Nephron progenitor cell (in vitro differentiated cells): ENCODE measurements at regions not wholly inside any gene's neighbourhood (a gene's known extent, or its start where the extent isn't known, plus 50 kb on each side); places are given as distances from the start of the nearest gene placed in this dataset.

Experiments
- DNase-seq: peaks from one replicate; pipeline ENCODE4 v3.0.0; 2021
- H3K27ac Mint-ChIP-seq: 2 replicates; pipeline ENCODE4 v1.8.0; 2021; ENCODE audit warnings: mild to moderate bottlenecking, moderate library complexity, mixed read lengths
- H3K27me3 Mint-ChIP-seq: 2 replicates; pipeline ENCODE4 v1.8.0; 2021; ENCODE audit warnings: mild to moderate bottlenecking, low read depth, mixed read lengths; ENCODE audit not compliant: poor library complexity
- H3K36me3 Mint-ChIP-seq: 2 replicates; pipeline ENCODE4 v1.8.0; 2021; ENCODE audit warnings: low read depth, mixed read lengths
- H3K4me1 Mint-ChIP-seq: 2 replicates; pipeline ENCODE4 v1.8.0; 2021; ENCODE audit warnings: mixed read lengths
- H3K4me3 Mint-ChIP-seq: 2 replicates; pipeline ENCODE4 v1.8.0; 2021; ENCODE audit warnings: mild to moderate bottlenecking, moderate library complexity, mixed read lengths
- H3K9me3 Mint-ChIP-seq: 2 replicates; pipeline ENCODE4 v1.8.0; 2021; ENCODE audit warnings: mild to moderate bottlenecking, moderate library complexity, mixed read lengths
- CTCF ChIP-seq: fragments of 200-600 bp; sonication (generic); IDR thresholded peaks from 2 replicates; pipeline ENCODE4 v1.5.0; 2021; ENCODE audit warnings: antibody characterized with exemption

- Mint-ChIP-seq H3K36me3 (peaks cover 6% of the 10 kb centered on the region), H3K27ac (no peak overlapping the region), H3K4me1 (no peaks in the 10 kb centered on the region), H3K9me3 (peaks cover 60% of the 10 kb centered on the region), H3K27me3 (peaks cover 5% of the 10 kb centered on the region), H3K4me3 (no peak overlapping the region)
- TF ChIP-seq CTCF = no peak
- no peak for DNase-seq
Measured at GRCh38 chr6:9851006-9851405, 563.9 kb downstream of the TFAP2A start.

DNA sequence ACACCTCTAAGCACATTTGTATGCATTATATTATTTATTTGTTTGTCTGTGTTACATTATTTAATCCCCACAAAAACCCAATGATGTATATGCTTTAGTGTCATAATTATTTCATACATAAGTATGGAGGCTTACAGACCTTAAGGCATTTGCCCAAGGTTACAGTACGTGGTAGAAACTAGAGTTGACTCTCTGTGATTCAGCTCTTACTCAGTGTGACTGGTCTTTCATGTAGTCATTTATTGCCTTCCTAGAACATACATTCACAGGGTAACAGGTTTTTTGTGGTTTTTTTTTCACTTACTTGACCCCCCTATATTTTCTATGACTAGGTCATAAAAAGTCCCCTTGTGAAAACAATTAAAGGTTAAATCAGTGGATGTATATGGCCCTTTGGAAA lies 566.8 kb downstream of the TFAP2A start:
- DNase-seq = no peak
- peaks cover 38% of the 10 kb centered on the region for H3K9me3 Mint-ChIP-seq
- peaks cover 6% of the 10 kb centered on the region for H3K27me3 Mint-ChIP-seq
- H3K4me3 Mint-ChIP-seq = no peak overlapping the region
- peaks cover 6% of the 10 kb centered on the region for H3K36me3 Mint-ChIP-seq
- H3K4me1 Mint-ChIP-seq = no peaks in the 10 kb centered on the region
- no peak for TF ChIP-seq CTCF
- no peak overlapping the region for H3K27ac Mint-ChIP-seq

DNA sequence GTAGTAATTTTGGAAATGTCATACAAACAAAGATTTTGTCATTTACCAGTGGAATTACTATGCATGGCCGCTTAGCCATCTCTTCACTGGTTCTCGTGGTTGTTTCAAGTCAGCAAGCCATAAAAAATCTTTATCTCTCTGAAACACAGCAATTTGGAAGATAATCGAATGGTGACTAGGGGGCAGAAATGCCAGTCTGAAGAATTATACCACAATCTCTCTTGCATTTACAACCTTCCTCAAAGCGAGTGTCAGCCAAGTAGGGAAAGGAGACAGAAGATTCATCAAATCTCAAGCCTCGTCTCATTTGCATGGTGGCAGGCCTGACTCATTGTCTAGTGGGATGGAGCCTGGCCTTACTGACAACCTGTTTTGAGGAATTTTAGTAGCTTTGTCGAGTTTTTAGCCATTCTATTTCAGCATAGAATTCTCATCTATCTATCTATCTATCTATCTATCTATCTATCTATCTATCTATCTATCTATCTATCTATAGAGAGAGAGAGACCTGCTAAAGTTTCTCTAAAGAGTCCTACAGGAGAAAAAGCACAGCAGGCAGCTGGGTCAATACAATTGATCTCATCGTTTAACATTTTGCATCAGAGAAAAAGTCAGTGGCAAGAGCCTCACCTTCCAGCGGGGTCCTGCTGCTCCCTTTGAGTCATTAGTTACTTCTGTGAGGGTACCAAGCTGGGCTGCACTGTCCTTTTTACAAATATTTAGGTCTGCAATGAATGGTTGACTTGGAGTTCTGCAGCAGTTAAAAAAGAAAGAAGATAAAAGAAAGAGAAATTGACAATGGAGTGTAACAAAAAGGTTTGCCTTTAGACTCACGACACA lies 572.8 kb downstream of the TFAP2A start:
- TF ChIP-seq CTCF = no peak
- no peak for DNase-seq
- H3K27ac Mint-ChIP-seq = no peak overlapping the region
- peaks cover 3% of the 10 kb centered on the region for H3K36me3 Mint-ChIP-seq
- H3K4me3 Mint-ChIP-seq = no peak overlapping the region
- H3K27me3 Mint-ChIP-seq = peaks cover 7% of the 10 kb centered on the region
- peaks cover 11% of the 10 kb centered on the region for H3K9me3 Mint-ChIP-seq
- H3K4me1 Mint-ChIP-seq = peaks cover 32% of the 10 kb centered on the region

- Mint-ChIP-seq H3K4me1 (peaks cover 6% of the 10 kb centered on the region), H3K36me3 (no peaks in the 10 kb centered on the region), H3K27me3 (no peaks in the 10 kb centered on the region), H3K27ac (no peak overlapping the region), H3K4me3 (no peak overlapping the region), H3K9me3 (no peaks in the 10 kb centered on the region)
- no peak for TF ChIP-seq CTCF
- DNase-seq = no peak
Measured at GRCh38 chr6:9834233-9834632, 580.6 kb downstream of the TFAP2A start.

DNA sequence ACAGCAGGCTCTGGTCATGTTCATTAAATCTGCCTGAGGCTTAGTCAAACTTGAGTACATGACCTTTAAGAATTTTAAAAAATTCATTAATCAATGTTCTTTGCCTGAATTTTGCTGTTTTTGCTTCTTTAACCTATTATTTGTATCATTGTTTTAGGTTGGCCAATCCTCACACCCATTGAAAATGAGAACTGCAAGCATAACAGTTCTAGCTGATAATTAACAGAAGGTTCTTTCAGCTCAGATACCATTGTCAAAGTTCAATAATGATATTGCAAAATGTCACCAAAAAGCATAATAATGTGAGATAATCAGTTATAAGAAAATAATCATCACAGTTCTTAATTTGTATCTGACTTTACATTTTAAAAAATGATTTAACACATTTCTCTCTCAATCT lies 583.1 kb downstream of the TFAP2A start:
- DNase-seq = no peak
- Mint-ChIP-seq H3K27me3 (peaks cover 5% of the 10 kb centered on the region), H3K36me3 (no peaks in the 10 kb centered on the region), H3K9me3 (no peaks in the 10 kb centered on the region), H3K27ac (no peak overlapping the region), H3K4me1 (no peaks in the 10 kb centered on the region), H3K4me3 (no peak overlapping the region)
- TF ChIP-seq CTCF = no peak

- no peak for TF ChIP-seq CTCF
- Mint-ChIP-seq H3K4me3 (no peak overlapping the region), H3K27me3 (peaks cover 6% of the 10 kb centered on the region), H3K36me3 (no peaks in the 10 kb centered on the region), H3K4me1 (no peaks in the 10 kb centered on the region), H3K27ac (no peak overlapping the region), H3K9me3 (no peaks in the 10 kb centered on the region)
- no peak for DNase-seq
Measured at GRCh38 chr6:9830808-9831207, 584.1 kb downstream of the TFAP2A start.
